ENCODE measurements at regions not wholly inside any gene's neighbourhood (a gene's known extent, or its start where the extent isn't known, plus 50 kb on each side); places are given as distances from the start of the nearest gene placed in this dataset.

- Histone ChIP-seq H3K9ac (ENCODE audit: low read length) (no peak overlapping the region), H3K27me3 (ENCODE audit: insufficient read depth, low read depth, low read length) (no peaks in the 10 kb centered on the region), H3K4me3 (ENCODE audit: low read length) (no peak overlapping the region), H3K36me3 (ENCODE audit: insufficient read depth, low read length) (no peaks in the 10 kb centered on the region), H2AFZ (ENCODE audit: low read depth, low read length) (no peak overlapping the region), H3F3A (ENCODE audit: insufficient read depth, low read length, poor library complexity, severe bottlenecking) (no peaks in the 10 kb centered on the region), H3K9me3 (ENCODE audit: low read length) (no peaks in the 10 kb centered on the region), H3K27ac (ENCODE audit: low read length) (no peak overlapping the region), H4K20me1 (ENCODE audit: insufficient read depth) (no peaks in the 10 kb centered on the region), H3K79me2 (replicated peaks; ENCODE audit: insufficient read depth, low read length) (peaks cover 23% of the 10 kb centered on the region), H3K9me2 (ENCODE audit: insufficient read depth, low read length) (no peaks in the 10 kb centered on the region), H3K4me2 (ENCODE audit: low read length) (no peak overlapping the region)
- no peak for TF ChIP-seq SMC3 (conservative IDR thresholded peaks at IDR 0.05; ENCODE audit: poor library complexity)
- TF ChIP-seq POLR2AphosphoS5 (IDR thresholded peaks at IDR 0.05), result no peak
These were observed 81.2 kb downstream of the SIPA1L2 start for GRCh38 chr1:232548691-232549090.

GRCh38 chr1:232547938-232548484 is 81.9 kb downstream of the SIPA1L2 start:
- no peak overlapping the region for H2AFZ ChIP-seq (ENCODE audit: low read depth, low read length)
- no peaks in the 10 kb centered on the region for H3K9me3 ChIP-seq (ENCODE audit: low read length)
- H3F3A ChIP-seq (ENCODE audit: insufficient read depth, low read length, poor library complexity, severe bottlenecking), result no peaks in the 10 kb centered on the region
- no peak overlapping the region for H3K9ac ChIP-seq (ENCODE audit: low read length)
- no peak for TF ChIP-seq CTCF (IDR thresholded peaks at IDR 0.05; ENCODE audit: poor library complexity, severe bottlenecking)
- no peak overlapping the region for H3K27ac ChIP-seq (ENCODE audit: low read length)
- peaks cover 24% of the 10 kb centered on the region for H3K79me2 ChIP-seq (replicated peaks; ENCODE audit: insufficient read depth, low read length)
- H3K9me2 ChIP-seq (ENCODE audit: insufficient read depth, low read length), result no peaks in the 10 kb centered on the region
- H3K27me3 ChIP-seq (ENCODE audit: insufficient read depth, low read depth, low read length), result no peaks in the 10 kb centered on the region
- no peaks in the 10 kb centered on the region for H3K36me3 ChIP-seq (ENCODE audit: insufficient read depth, low read length)
- no peak overlapping the region for H3K4me2 ChIP-seq (ENCODE audit: low read length)
- no peak overlapping the region for H3K4me3 ChIP-seq (ENCODE audit: low read length)
- H4K20me1 ChIP-seq (ENCODE audit: insufficient read depth), result no peaks in the 10 kb centered on the region

GRCh38 chr1:232542633-232543593 is 87.0 kb downstream of the SIPA1L2 start:
- Histone ChIP-seq H3K27me3 (ENCODE audit: insufficient read depth, low read depth, low read length) (no peaks in the 10 kb centered on the region), H3K9me2 (ENCODE audit: insufficient read depth, low read length) (no peaks in the 10 kb centered on the region), H3K4me3 (ENCODE audit: low read length) (no peak overlapping the region), H4K20me1 (ENCODE audit: insufficient read depth) (no peaks in the 10 kb centered on the region), H3F3A (ENCODE audit: insufficient read depth, low read length, poor library complexity, severe bottlenecking) (no peaks in the 10 kb centered on the region), H3K27ac (ENCODE audit: low read length) (no peak overlapping the region), H3K36me3 (ENCODE audit: insufficient read depth, low read length) (no peaks in the 10 kb centered on the region), H3K4me2 (ENCODE audit: low read length) (no peak overlapping the region), H3K9ac (ENCODE audit: low read length) (no peak overlapping the region), H2AFZ (ENCODE audit: low read depth, low read length) (no peak overlapping the region), H3K9me3 (ENCODE audit: low read length) (no peaks in the 10 kb centered on the region), H3K79me2 (replicated peaks; ENCODE audit: insufficient read depth, low read length) (peaks cover 13% of the 10 kb centered on the region)
- TF ChIP-seq TAF1 (IDR thresholded peaks at IDR 0.05; ENCODE audit: low read depth) (no peak), SMC3 (conservative IDR thresholded peaks at IDR 0.05; ENCODE audit: poor library complexity) (no peak), CTCF (IDR thresholded peaks at IDR 0.05; ENCODE audit: poor library complexity, severe bottlenecking) (no peak), RAD21 (conservative IDR thresholded peaks at IDR 0.05) (no peak), EP300 (conservative IDR thresholded peaks at IDR 0.05; ENCODE audit: poor library complexity, severe bottlenecking) (no peak), MXI1 (conservative IDR thresholded peaks at IDR 0.05; ENCODE audit: poor library complexity, severe bottlenecking) (no peak), POLR2AphosphoS5 (IDR thresholded peaks at IDR 0.05) (no peak), EZH2 (IDR thresholded peaks at IDR 0.05; ENCODE audit: borderline replicate concordance, insufficient read depth, low read length, poor library complexity, severe bottlenecking) (no peak), REST (IDR thresholded peaks at IDR 0.05; ENCODE audit: borderline replicate concordance) (no peak)
